K562 (cell line): ENCODE measurements at regions not wholly inside any gene's neighbourhood (a gene's known extent, or its start where the extent isn't known, plus 50 kb on each side); places are given as distances from the start of the nearest gene placed in this dataset.

Experiments
- ATAC-seq: fragments of 200-7000 bp; cut with Tn5 transposase; 3 replicates; pipeline ENCODE4 v1.9.1; 2020; ENCODE audit warnings: moderate library complexity
- BruUV-seq: library from RNA; stranded (reverse); fragments of 400-500 nt; replicated peaks from 2 replicates; lab custom pipeline; 2021; lab: Mats Ljungman, UMichigan
- CTCF ChIA-PET: fragments of 300-600 bp; formaldehyde crosslinking; extraction: SDS; loops from one replicate; lab custom pipeline; 2021; ENCODE audit warnings: low intra/inter-chr PET ratio; lab: Yijun Ruan, JAX
- POLR2A ChIA-PET: fragments of 300-600, 350-650 bp; sonication (Branson Sonifier 250); formaldehyde crosslinking; extraction: SDS; loops from one replicate; lab custom pipeline; 2021; ENCODE audit warnings: antibody characterized with exemption, inconsistent platforms; lab: Yijun Ruan, JAX
- DNase-seq, 4 experiments: peaks; one replicate each; pipeline versions ENCODE4 v3.0.0 to v3.0.0-alpha.2; 2011 to 2018; ENCODE audit warnings: low spot score in 3 of 4, mixed read lengths in 3 of 4; ENCODE audit errors: extremely low read depth in 1 of 4
- FAIRE-seq: peaks from 2 replicates; lab custom pipeline; 2011; peaks lifted over from hg19 to GRCh38; lab: Jason Lieb, UNC
- H2AFZ ChIP-seq: 2 replicates; pipeline ENCODE4 v1.6.0; 2011; ENCODE audit warnings: low read depth, low read length, control low read depth, inconsistent platforms
- H3K27ac ChIP-seq: fragments of 200-600 bp; 3 replicates; pipeline ENCODE4 v1.8.0; 2011; ENCODE audit warnings: low read depth, mild to moderate bottlenecking, control low read depth, inconsistent platforms, low read length, moderate library complexity, mixed read lengths; ENCODE audit errors: extremely low read depth
- H3K27me3 ChIP-seq, 2 experiments: fragments of 300-600 bp in 1 of 2; 2 replicates in 1 of 2; 3 replicates in 1 of 2; pipeline versions ENCODE4 v1.6.0 to v1.8.0; 2011; ENCODE audit warnings: inconsistent platforms in 2 of 2, low read length in 2 of 2, mild to moderate bottlenecking in 1 of 2, mixed read lengths in 1 of 2, moderate library complexity in 1 of 2; ENCODE audit not compliant: control insufficient read depth in 2 of 2, insufficient read depth in 2 of 2
- H3K36me3 ChIP-seq: fragments of 300-600 bp; 3 replicates; pipeline ENCODE4 v1.8.0; 2011; ENCODE audit warnings: mild to moderate bottlenecking, low read length, inconsistent platforms; ENCODE audit not compliant: control insufficient read depth, insufficient read depth
- H3K4me1 ChIP-seq, 2 experiments: fragments of 200-600 bp in 1 of 2; replicated peaks in 1 of 2; 2 replicates in 1 of 2; 3 replicates in 1 of 2; pipeline versions ENCODE4 v1.5.1 to v1.8.0; 2011; ENCODE audit warnings: inconsistent platforms in 2 of 2, low read length in 2 of 2, mild to moderate bottlenecking in 1 of 2, mixed read lengths in 1 of 2, moderate library complexity in 1 of 2; ENCODE audit not compliant: control insufficient read depth in 2 of 2, insufficient read depth in 2 of 2
- H3K4me2 ChIP-seq: 2 replicates; pipeline ENCODE4 v1.6.1; 2011; ENCODE audit warnings: low read length, control low read depth, inconsistent platforms, mixed read lengths; ENCODE audit not compliant: insufficient read depth
- H3K4me3 ChIP-seq: fragments of 200-600 bp; sonication (generic), shearing (Covaris generic); 2 replicates; pipeline ENCODE4 v1.5.1; 2016; ENCODE audit warnings: control low read depth, inconsistent platforms
- H3K79me2 ChIP-seq: fragments of 200-600 bp; 3 replicates; pipeline ENCODE4 v1.8.0; 2011; ENCODE audit warnings: low read length, inconsistent platforms; ENCODE audit not compliant: control insufficient read depth, insufficient read depth
- H3K9ac ChIP-seq, 2 experiments: 2 replicates each; pipeline versions ENCODE4 v1.6.0 to v1.6.1; 2011; ENCODE audit warnings: low read depth in 2 of 2, low read length in 2 of 2, control low read depth in 1 of 2, inconsistent platforms in 1 of 2, mild to moderate bottlenecking in 1 of 2, mixed read lengths in 1 of 2; ENCODE audit not compliant: insufficient read depth in 1 of 2
- H3K9me1 ChIP-seq: one replicate; pipeline ENCODE4 v1.6.0; 2011; ENCODE audit warnings: inconsistent platforms, mild to moderate bottlenecking, low read length, moderate library complexity; ENCODE audit not compliant: control insufficient read depth, insufficient read depth
- H3K9me3 ChIP-seq: replicated peaks from 2 replicates; pipeline ENCODE4 v1.5.1; 2011; ENCODE audit warnings: low read depth, low read length, inconsistent platforms; ENCODE audit not compliant: control insufficient read depth, insufficient read depth
- H4K20me1 ChIP-seq: replicated peaks from 2 replicates; pipeline ENCODE4 v1.6.1; 2011; ENCODE audit warnings: low read length, inconsistent platforms, mixed read lengths; ENCODE audit not compliant: control insufficient read depth, insufficient read depth
- DIDO1 ChIP-seq: fragments of 450-650 bp; IDR thresholded peaks from 2 replicates; pipeline ENCODE4 v1.6.1; 2016; ENCODE audit warnings: low read depth, missing biosample characterization, missing genetic modification characterization
- NR1H2 ChIP-seq: sonication (generic); formaldehyde crosslinking; IDR thresholded peaks from 2 replicates; pipeline ENCODE4 v1.4.0; 2020; ENCODE audit warnings: mild to moderate bottlenecking, missing genetic modification reagents
- ZNF232 ChIP-seq: sonication (generic); formaldehyde crosslinking; IDR thresholded peaks from 2 replicates; pipeline ENCODE4 v1.8.0; 2022; ENCODE audit warnings: mild to moderate bottlenecking, missing genetic modification reagents
- WGBS: fragments of 100-300 bp; shearing (Covaris generic); methylation state at CpG from one replicate; pipeline ENCODE4 v1.1.6; 2016; ENCODE audit warnings: low coverage, mixed read lengths; ENCODE audit not compliant: insufficient coverage; ENCODE audit errors: missing lambda C conversion rate; 5-methylcytosine and 5-hydroxymethylcytosine counted together
- in situ Hi-C: fragments of 300-500 bp; cut with MboI; formaldehyde crosslinking; loops from 4 replicates; pipeline ENCODE4 v1.15.0; 2018; ENCODE audit warnings: inconsistent platforms, mixed read lengths
- intact Hi-C: fragments of 100-400 bp; cut with micrococcal nuclease; formaldehyde crosslinking; loops from 2 replicates; pipeline ENCODE4 v1.14.2; 2022
- TF ChIP-seq, protein P1 (sequence below): sonication (generic); formaldehyde crosslinking; IDR thresholded peaks from 2 replicates; pipeline ENCODE4 v1.8.0; 2023; ENCODE audit warnings: mild to moderate bottlenecking, missing genetic modification reagents
- TF ChIP-seq, protein P2 (sequence below): IDR thresholded peaks from 3 replicates; pipeline ENCODE4 v1.6.1; 2011; ENCODE audit warnings: borderline replicate concordance, mild to moderate bottlenecking; ENCODE audit not compliant: insufficient read length, insufficient read depth

DNA sequence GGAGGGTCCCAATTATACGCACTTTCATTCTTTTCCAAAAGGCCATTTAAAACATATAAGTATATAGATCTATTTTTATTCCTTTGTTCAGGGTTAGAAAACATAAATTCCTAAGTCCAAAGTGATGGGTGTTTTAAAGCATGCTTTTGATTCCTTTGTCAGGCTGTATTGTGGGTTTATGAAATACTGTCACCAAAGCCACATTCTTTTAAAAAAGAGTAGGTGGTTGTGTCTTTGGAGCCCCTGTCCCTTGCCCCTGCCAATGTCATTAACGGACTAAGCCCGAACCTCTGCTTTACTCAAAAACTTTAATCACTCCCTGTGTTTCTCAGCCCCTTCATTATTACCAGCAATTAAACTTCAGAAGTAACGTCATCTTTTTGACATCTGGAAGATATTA lies 104.9 kb upstream of the APCDD1 start:
- ATAC-seq, result no peak
- Histone ChIP-seq H3K27me3 (peaks cover 12 to 36% of the 10 kb centered on the region in 2 experiments), H3K79me2 (no peaks in the 10 kb centered on the region), H3K36me3 (no peaks in the 10 kb centered on the region), H3K9ac (no peak overlapping the region), H2AFZ (no peak overlapping the region), H3K4me2 (no peak overlapping the region), H3K9me1 (no peaks in the 10 kb centered on the region), H3K27ac (no peak overlapping the region), H3K4me1 (no peaks in the 10 kb centered on the region), H3K9me3 (no peaks in the 10 kb centered on the region), H4K20me1 (no peaks in the 10 kb centered on the region), H3K4me3 (no peak overlapping the region)
- no TSS peak for BruUV-seq
- ChIA-PET CTCF (no interaction called here), POLR2A (no interaction called here)
- FAIRE-seq, result no peak
- WGBS, result 0% methylated on average over 4 of the region's 4 CpGs
- intact Hi-C loops (no loop called here), in situ Hi-C loops (no loop called here)
- DNase-seq, result no peak
- TF ChIP-seq, protein P1, sequence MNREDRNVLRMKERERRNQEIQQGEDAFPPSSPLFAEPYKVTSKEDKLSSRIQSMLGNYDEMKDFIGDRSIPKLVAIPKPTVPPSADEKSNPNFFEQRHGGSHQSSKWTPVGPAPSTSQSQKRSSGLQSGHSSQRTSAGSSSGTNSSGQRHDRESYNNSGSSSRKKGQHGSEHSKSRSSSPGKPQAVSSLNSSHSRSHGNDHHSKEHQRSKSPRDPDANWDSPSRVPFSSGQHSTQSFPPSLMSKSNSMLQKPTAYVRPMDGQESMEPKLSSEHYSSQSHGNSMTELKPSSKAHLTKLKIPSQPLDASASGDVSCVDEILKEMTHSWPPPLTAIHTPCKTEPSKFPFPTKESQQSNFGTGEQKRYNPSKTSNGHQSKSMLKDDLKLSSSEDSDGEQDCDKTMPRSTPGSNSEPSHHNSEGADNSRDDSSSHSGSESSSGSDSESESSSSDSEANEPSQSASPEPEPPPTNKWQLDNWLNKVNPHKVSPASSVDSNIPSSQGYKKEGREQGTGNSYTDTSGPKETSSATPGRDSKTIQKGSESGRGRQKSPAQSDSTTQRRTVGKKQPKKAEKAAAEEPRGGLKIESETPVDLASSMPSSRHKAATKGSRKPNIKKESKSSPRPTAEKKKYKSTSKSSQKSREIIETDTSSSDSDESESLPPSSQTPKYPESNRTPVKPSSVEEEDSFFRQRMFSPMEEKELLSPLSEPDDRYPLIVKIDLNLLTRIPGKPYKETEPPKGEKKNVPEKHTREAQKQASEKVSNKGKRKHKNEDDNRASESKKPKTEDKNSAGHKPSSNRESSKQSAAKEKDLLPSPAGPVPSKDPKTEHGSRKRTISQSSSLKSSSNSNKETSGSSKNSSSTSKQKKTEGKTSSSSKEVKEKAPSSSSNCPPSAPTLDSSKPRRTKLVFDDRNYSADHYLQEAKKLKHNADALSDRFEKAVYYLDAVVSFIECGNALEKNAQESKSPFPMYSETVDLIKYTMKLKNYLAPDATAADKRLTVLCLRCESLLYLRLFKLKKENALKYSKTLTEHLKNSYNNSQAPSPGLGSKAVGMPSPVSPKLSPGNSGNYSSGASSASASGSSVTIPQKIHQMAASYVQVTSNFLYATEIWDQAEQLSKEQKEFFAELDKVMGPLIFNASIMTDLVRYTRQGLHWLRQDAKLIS (CRISPR knock-in tag), result no peak
- TF ChIP-seq DIDO1 (tag) (no peak), NR1H2 (CRISPR knock-in tag) (no peak), ZNF232 (CRISPR knock-in tag) (no peak)
- TF ChIP-seq, protein P2, sequence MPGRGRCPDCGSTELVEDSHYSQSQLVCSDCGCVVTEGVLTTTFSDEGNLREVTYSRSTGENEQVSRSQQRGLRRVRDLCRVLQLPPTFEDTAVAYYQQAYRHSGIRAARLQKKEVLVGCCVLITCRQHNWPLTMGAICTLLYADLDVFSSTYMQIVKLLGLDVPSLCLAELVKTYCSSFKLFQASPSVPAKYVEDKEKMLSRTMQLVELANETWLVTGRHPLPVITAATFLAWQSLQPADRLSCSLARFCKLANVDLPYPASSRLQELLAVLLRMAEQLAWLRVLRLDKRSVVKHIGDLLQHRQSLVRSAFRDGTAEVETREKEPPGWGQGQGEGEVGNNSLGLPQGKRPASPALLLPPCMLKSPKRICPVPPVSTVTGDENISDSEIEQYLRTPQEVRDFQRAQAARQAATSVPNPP, result no peak
